Thymus (tissue), 11 donors: ENCODE measurements at regions not wholly inside any gene's neighbourhood (a gene's known extent, or its start where the extent isn't known, plus 50 kb on each side); places are given as distances from the start of the nearest gene placed in this dataset.
"Not testable (repeated sequence)": the region's sequence is repeated elsewhere in the genome, so short reads cannot be mapped to it uniquely, and the experiment has no call there.

ENCODE experiments used
- DNase-seq, 9 donors: peaks; one replicate each; pipeline ENCODE4 v3.0.0-alpha.2; 2013; ENCODE audit warnings: low spot score in 9 of 9, low read depth in 6 of 9, missing footprints in 1 of 9
- H3K27ac ChIP-seq, 2 donors: one replicate each; pipeline ENCODE4 v1.5.1; 2013; ENCODE audit warnings: control low read depth in 1 of 2, low read depth in 1 of 2, low read length in 1 of 2, mild to moderate bottlenecking in 1 of 2, moderate library complexity in 1 of 2
- H3K27me3 ChIP-seq, 2 donors: one replicate each; pipeline ENCODE4 v1.5.1; 2013; ENCODE audit warnings: low read length in 1 of 2; ENCODE audit not compliant: control insufficient read depth in 2 of 2, insufficient read depth in 1 of 2
- H3K36me3 ChIP-seq, 2 donors: one replicate each; pipeline ENCODE4 v1.5.1; 2013; ENCODE audit warnings: low read length in 1 of 2, mild to moderate bottlenecking in 1 of 2, moderate library complexity in 1 of 2; ENCODE audit not compliant: control insufficient read depth in 2 of 2, insufficient read depth in 2 of 2
- H3K4me1 ChIP-seq, 2 donors: one replicate each; pipeline ENCODE4 v1.5.1; 2013; ENCODE audit warnings: low read length in 2 of 2; ENCODE audit not compliant: control insufficient read depth in 2 of 2, insufficient read depth in 2 of 2
- H3K4me3 ChIP-seq, 2 donors: one replicate each; pipeline ENCODE4 v1.5.1; 2013; ENCODE audit warnings: low read length in 2 of 2, control low read depth in 1 of 2, mild to moderate bottlenecking in 1 of 2
- H3K9me3 ChIP-seq, 2 donors: one replicate each; pipeline ENCODE4 v1.5.1; 2013; ENCODE audit warnings: low read length in 1 of 2, mild to moderate bottlenecking in 1 of 2; ENCODE audit not compliant: control insufficient read depth in 2 of 2, insufficient read depth in 1 of 2
- WGBS: extraction: QIAGEN DNeasy Blood & Tissue Kit; methylation state at CpG from one replicate; pipeline ENCODE4 v1.1.7; 2013; 5-methylcytosine and 5-hydroxymethylcytosine counted together
- donor health status: healthy.

GRCh38 chr6:122931916-122932315 lies 64.1 kb upstream of the CLVS2 start:
- Histone ChIP-seq H3K4me3 (no peak overlapping the region), H3K9me3 (peaks cover 0 to 3% of the 10 kb centered on the region in 2 donors), H3K4me1 (no peaks in the 10 kb centered on the region), H3K27ac (no peak overlapping the region), H3K36me3 (no peaks in the 10 kb centered on the region), H3K27me3 (no peaks in the 10 kb centered on the region)
- no peak for DNase-seq

- 92% methylated on average over 6 of the region's 6 CpGs for WGBS
- not testable (repeated sequence) for H3K27me3 ChIP-seq, H3K9me3 ChIP-seq, H3K27ac ChIP-seq, H3K4me1 ChIP-seq, H3K4me3 ChIP-seq, DNase-seq, H3K36me3 ChIP-seq
These were observed 51.1 kb upstream of the CLVS2 start for GRCh38 chr6:122944936-122945335.
